DMS153 treated with DMSO at 0.1 percent for 48 hours (cell line): ENCODE measurements at regions not wholly inside any gene's neighbourhood (a gene's known extent, or its start where the extent isn't known, plus 50 kb on each side); places are given as distances from the start of the nearest gene placed in this dataset.
"Not testable (repeated sequence)": the region's sequence is repeated elsewhere in the genome, so short reads cannot be mapped to it uniquely, and the experiment has no call there.

Experiments
- DNase-seq: peaks from one replicate; lab custom pipeline; 2025; ENCODE audit not compliant: unreplicated experiment; lab: John Stamatoyannopoulos, UW

DNA sequence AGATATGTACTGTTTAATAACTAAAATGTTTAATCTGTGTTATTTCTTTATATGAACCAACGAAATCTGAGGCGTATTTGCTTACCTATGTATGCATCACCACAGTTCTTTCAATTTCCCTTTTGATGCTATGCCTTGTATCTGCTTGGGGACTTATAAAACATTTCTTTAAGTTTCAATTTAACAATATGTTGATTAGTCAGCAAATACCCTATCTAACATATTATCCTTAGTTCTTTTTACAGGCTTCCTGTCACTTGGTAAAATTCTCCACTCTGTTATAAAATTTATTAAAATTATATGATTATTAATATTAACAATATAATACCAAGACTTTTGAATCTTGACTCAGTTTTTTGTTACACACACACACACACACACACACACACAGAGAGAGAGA, 174.3 kb downstream of the CPS1 start:
- DNase-seq, result no peak

DNA sequence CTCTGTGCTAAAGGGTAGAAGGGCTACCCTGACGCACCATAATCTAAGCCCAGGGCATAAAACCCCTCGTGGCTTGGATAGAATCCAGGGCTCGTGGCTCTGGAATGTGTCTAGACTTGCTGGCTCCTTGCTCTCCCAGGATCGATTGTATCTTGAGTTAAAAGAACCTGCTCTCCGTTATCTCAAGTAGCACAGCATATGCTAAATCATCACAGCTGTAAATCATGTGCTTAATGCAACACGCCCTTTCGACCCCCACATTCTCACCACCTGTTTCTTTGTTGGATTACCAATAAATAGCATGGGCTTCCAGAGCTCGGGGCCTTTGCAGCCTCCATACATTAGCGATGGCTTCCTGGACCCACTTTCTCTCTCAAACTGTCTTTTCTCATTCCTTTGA, 190.4 kb downstream of the CPS1 start:
- not testable (repeated sequence) for DNase-seq

GRCh38 chr2:210752532-210752931, 196.1 kb downstream of the CPS1 start:
- DNase-seq, result no peak

DNA sequence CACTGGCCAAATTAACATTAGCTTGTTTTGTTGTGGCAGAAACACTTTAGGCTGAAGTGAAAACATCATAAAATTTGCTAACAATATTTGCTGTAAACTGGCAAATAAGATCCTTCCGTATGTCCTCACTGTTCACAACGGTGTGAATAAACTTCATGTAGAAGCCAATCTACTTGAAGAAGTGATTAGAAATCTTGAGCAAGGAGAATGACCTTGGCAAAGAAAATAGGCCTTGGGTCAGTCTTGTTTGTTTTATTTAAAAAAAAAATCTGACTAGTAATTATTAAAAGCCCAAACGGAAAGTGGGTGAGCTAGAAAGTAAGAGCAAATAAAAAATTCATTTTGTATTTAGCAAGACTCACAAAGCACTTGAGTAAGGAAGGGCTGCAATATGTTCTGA, 197.0 kb downstream of the CPS1 start:
- DNase-seq, result no peak

DNA sequence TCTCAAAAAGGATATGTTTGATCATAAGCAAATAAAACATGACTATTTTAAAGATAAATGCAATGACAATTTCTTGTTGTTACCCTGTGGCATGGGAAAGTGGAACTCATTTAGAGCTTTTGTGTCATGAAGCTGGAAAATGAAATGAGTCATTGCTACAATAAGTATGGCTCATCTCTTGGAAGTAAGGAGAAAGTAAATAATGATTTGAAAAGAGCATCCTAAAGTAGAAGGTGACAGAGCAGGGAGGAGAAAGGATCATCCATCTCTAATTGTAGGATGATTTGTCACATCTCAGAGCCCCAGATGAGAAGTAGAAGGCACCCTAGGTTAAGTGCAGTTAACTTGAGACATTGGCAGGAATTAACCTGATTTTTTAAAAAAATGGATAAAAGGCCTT, 200.5 kb downstream of the CPS1 start:
- no peak for DNase-seq

DNA sequence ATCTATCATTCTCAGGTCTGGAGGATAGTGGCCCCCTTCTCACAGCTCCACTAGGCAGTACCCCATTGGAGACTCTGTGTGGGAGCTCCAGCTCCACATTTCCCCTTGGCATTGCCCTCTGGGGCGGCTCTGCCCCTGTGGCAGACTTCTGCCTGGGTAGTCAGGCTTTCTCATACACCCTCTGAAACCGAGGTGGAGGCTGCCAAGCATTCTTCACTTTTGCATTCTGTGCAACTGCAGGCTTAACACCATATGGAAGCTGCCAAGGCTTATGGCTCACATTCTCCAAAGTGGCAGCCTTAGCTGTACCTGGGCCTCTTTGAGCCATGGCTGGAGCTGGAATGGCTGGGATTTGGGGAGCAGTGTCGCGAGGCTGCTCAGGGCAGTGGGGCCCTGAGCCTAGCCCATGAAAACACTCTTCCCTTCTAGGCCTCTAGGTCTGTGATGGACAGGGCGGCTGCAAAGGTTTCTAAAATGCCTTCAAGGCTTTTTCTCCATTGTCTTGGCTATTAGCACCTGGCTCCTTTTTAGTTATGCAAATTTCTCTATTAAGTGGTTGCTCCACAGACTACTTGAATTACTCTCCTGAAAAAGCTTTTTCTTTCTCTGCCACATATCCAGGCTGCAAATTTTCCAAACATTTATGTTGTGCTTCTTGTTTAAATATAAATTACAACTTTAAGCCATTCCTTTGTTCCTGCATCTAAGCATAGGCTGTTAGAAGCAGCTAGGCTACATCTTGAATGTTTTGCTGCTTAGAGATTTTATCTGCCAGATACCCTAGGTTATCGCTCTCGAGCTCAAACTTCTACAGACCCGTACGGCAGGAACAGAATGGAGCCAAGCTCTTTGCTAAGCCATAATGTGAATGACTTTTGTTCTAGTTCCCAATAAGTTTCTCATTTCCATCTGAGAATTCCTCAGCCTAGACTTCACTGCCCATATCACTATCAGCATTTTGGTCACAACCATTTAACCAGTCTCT, 206.5 kb downstream of the CPS1 start:
- no peak for DNase-seq

GRCh38 chr2:210768329-210768910, 212.0 kb downstream of the CPS1 start:
- no peak for DNase-seq

- DNase-seq, result no peak
Observed at GRCh38 chr2:210776756-210777155, 220.4 kb downstream of the CPS1 start.

GRCh38 chr2:210782222-210782621, 225.8 kb downstream of the CPS1 start:
- no peak for DNase-seq

GRCh38 chr2:210787831-210788230, 231.4 kb downstream of the CPS1 start:
- DNase-seq, result not testable (repeated sequence)

DNA sequence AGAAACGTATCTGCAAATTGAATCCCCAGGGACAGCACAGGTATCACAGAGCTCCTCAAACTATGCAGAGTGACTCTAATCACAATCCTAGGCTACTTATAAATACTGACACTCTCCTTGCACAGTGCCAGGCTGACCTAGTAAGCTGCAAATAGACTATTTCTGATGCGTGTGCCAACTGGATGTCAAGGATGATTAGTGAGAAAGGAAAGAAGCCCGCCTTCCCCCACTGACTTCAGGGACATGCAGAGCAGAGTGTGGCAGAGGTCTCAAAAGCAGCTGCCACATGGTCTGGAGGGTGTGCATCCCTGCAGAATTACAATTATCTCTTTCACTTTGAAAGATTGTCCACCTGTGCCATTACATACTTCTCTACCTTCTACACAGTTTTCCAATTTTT, 235.6 kb downstream of the CPS1 start:
- DNase-seq, result no peak

- DNase-seq, result no peak
Observed at GRCh38 chr2:210795506-210795905, 239.1 kb downstream of the CPS1 start.

DNA sequence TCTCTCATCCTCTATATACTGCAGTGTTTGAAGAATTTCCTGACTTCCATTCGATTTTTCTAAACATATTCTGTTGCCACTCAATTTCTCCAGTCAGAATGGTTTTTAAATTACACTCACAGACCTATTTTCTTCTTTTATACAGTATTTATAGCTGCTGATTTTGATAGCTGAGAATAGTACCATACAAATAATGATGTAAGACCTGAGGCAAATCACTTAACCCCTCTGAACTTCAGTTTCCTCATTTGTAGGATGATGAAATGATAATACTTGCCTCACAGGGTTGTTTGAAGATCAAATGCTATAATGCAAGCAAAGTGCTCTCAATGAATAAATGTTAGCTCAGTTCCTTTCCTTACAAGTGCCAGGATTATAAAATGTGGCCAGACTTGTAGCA, 241.8 kb downstream of the CPS1 start:
- DNase-seq, result no peak

GRCh38 chr2:210814251-210815025, 258.0 kb downstream of the CPS1 start:
- DNase-seq, result no peak

- DNase-seq, result no peak
Observed at GRCh38 chr2:210816769-210817168, 260.4 kb downstream of the CPS1 start.

DNA sequence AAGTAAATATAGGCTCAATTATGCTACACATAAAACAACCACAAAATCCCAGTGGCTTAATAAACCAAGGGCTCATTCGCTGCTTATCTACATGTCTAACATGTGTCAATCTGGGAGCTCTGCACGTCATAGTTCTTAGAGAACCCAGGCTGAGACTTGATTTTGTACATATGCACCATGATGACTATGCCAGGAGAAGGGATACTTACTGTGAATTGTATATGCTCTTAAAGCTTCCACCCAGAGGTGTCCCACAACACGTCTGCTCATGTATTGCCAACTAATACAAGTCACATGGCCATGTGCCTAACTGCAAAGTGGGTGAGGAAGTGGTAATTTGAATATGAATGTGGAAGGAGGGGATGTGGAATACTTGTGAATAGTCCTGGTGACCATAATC, 262.1 kb downstream of the CPS1 start:
- no peak for DNase-seq

- no peak for DNase-seq
Observed at GRCh38 chr2:210833403-210833802, 277.0 kb downstream of the CPS1 start.

DNA sequence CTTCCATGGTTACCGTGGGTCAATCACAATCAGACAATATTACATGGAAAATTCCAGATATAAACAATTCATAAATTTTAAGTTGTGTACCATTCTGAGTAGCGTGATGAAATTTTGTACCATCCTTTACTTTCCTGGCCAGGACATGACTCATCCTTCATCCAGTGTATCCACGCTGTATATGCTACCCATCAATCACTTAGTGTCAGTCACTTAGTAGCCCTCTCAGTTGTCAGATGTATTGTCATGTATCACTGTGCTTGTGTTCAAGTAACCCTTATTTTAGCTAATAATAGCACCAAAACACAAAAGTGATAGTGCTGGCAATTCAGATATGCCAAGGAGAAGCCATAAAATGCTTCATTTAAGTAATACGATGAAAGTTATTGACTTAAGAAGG, 282.6 kb downstream of the CPS1 start:
- DNase-seq, result no peak

DNA sequence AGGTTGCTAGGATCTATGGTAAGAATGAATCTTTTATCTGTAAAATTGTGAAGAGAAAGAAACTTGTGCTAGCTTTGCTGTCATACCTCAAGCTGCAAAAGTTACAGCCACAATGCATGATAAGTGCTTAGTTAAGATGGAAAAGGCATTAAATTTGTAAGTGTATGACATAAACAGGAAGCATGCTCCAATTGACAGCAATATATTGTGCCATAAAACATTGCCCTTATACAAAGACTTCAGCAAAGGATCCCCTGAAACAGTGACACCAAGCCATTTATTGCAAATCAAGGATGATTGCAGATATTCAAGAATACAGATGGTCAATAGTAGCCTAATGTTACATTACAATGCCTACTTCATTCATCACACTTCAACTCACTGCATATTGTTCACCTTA, 283.1 kb downstream of the CPS1 start:
- no peak for DNase-seq

GRCh38 chr2:210842896-210843295, 286.5 kb downstream of the CPS1 start:
- no peak for DNase-seq

DNA sequence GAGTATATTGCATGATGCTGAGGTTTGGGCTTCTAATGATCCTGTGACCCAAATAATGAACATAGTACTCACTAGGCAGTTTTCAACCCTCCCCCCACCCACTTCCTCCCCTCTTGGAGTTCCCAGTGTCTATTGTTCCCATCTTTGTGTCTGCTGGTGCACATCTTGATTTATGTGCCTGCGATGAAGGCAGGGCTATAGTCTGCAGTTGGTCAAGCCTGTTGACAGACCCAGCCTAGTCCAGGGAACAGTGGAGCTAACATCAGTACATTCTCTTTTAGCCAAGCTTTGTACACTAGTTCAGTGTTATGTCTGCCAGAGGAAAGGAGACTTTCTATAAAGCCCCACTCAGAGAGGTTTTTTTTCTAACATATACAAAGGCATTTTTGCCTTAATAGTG, 287.6 kb downstream of the CPS1 start:
- no peak for DNase-seq

DNA sequence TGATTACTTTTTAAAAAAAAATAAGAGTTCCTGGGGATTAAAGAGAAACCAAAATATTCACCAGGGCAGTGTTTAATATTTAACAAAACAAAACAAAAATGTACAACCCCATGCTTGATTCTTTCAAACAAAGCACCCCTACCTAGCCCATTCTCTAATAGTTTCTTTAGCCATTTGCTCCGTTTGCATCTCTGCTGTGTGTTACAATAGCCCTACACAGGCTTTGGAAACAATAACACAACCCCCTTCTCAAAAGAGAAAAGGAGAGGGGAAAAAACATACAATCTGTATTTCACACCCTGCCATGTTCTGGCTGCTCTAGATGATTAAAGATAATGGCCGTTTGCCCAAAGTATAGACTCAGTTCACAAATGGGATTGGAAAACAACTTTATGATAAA, 302.9 kb downstream of the CPS1 start:
- no peak for DNase-seq
